GM12891 (cell line): ENCODE measurements at regions not wholly inside any gene's neighbourhood (a gene's known extent, or its start where the extent isn't known, plus 50 kb on each side); places are given as distances from the start of the nearest gene placed in this dataset.

Experiments
- PAX5 ChIP-seq: IDR thresholded peaks from 2 replicates; pipeline ENCODE4 v1.6.1; 2011; ENCODE audit warnings: low read length, moderate library complexity, mild to moderate bottlenecking; ENCODE audit not compliant: insufficient read depth, severe bottlenecking
- POLR2A ChIP-seq: IDR thresholded peaks from 2 replicates; pipeline ENCODE4 v1.6.1; 2011; ENCODE audit warnings: low read depth, low read length, control low read depth
- POLR2AphosphoS5 ChIP-seq: IDR thresholded peaks from 2 replicates; pipeline ENCODE4 v1.6.1; 2011; ENCODE audit warnings: low read depth, low read length, control low read depth
- POU2F2 ChIP-seq: IDR thresholded peaks from 2 replicates; pipeline ENCODE4 v1.6.1; 2011; ENCODE audit warnings: low read depth, mild to moderate bottlenecking, control low read depth, low read length, moderate library complexity
- SPI1 ChIP-seq: IDR thresholded peaks from 2 replicates; pipeline ENCODE4 v1.6.1; 2011; ENCODE audit warnings: low read depth, low read length, control low read depth
- TAF1 ChIP-seq: IDR thresholded peaks from 2 replicates; pipeline ENCODE4 v1.6.1; 2011; ENCODE audit warnings: low read depth, low read length, control low read depth

DNA sequence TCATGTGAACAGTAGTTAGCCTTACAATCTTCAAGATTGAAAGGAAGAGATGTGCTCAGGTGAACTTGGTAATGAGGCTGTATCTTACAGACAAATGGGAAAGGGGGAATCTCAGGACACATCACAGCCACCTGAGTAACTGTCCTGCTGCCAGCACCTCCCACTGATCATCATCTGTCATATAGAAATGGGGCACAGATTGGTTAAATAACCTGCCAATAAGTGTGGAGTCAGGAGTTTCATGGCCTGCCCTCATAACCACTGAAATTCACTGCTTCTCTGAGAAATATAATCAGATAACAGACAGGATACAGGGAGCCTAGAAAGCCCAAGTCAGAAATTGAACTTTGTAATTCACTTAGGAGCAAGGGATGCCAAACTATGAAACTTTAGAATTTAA, 64.9 kb upstream of the TAS2R16 start:
- no peak for TF ChIP-seq POLR2A
- TF ChIP-seq POLR2AphosphoS5 = no peak
- TF ChIP-seq TAF1 = no peak
- no peak for TF ChIP-seq POU2F2
- no peak for TF ChIP-seq PAX5
- TF ChIP-seq SPI1 = no peak
